Kidney (tissue), 13 donors: ENCODE measurements at regions not wholly inside any gene's neighbourhood (a gene's known extent, or its start where the extent isn't known, plus 50 kb on each side); places are given as distances from the start of the nearest gene placed in this dataset.

ENCODE experiments used
- DNase-seq, 5 donors: peaks; one replicate each; pipeline ENCODE4 v3.0.0-alpha.2; 2013 to 2020
- FAIRE-seq: peaks from 2 replicates; lab custom pipeline; 2012; peaks lifted over from hg19 to GRCh38; lab: Jason Lieb, UNC
- H3K27ac ChIP-seq, 2 donors: one replicate each; pipeline ENCODE4 v1.7.0; 2013; ENCODE audit warnings: low read depth in 2 of 2, low read length in 2 of 2, inconsistent platforms in 1 of 2
- H3K27me3 ChIP-seq: one replicate; pipeline ENCODE4 v1.7.1; 2013; ENCODE audit warnings: low read length, inconsistent platforms; ENCODE audit not compliant: control insufficient read depth, insufficient read depth
- H3K36me3 ChIP-seq, 3 donors: one replicate each; pipeline versions ENCODE4 v1.7.0 to v1.7.1; 2013; ENCODE audit warnings: low read length in 3 of 3, control low read depth in 1 of 3, inconsistent platforms in 1 of 3; ENCODE audit not compliant: insufficient read depth in 3 of 3, control insufficient read depth in 2 of 3
- H3K4me1 ChIP-seq, 3 donors: one replicate each; pipeline versions ENCODE4 v1.7.0 to v1.7.1; 2013; ENCODE audit warnings: low read length in 3 of 3, inconsistent platforms in 1 of 3, low read depth in 1 of 3; ENCODE audit not compliant: control insufficient read depth in 2 of 3, insufficient read depth in 2 of 3
- H3K4me3 ChIP-seq, 3 donors: one replicate each; pipeline versions ENCODE4 v1.7.0 to v1.8.1; 2013; ENCODE audit warnings: low read length in 3 of 3, control low read depth in 1 of 3, inconsistent platforms in 1 of 3
- H3K9ac ChIP-seq, 3 donors: one replicate each; pipeline versions ENCODE4 v1.7.0 to v1.7.1; 2013; ENCODE audit warnings: low read length in 3 of 3, control low read depth in 1 of 3, inconsistent platforms in 1 of 3
- H3K9me3 ChIP-seq, 3 donors: one replicate each; pipeline versions ENCODE4 v1.7.0 to v1.7.1; 2013; ENCODE audit warnings: low read length in 3 of 3, control low read depth in 1 of 3, inconsistent platforms in 1 of 3; ENCODE audit not compliant: control insufficient read depth in 2 of 3, insufficient read depth in 1 of 3
- intact Hi-C: fragments of 100-400 bp; cut with DNase I; formaldehyde crosslinking; loops from one replicate; pipeline ENCODE4 v1.11.1; 2022
- TF ChIP-seq, protein P1 (sequence below): IDR thresholded peaks from 3 replicates; pipeline ENCODE4 v1.5.1; 2012; ENCODE audit warnings: mild to moderate bottlenecking, moderate library complexity, borderline replicate concordance; ENCODE audit not compliant: insufficient read depth; ENCODE audit errors: extremely low read depth
- donor health status: control.
- donor health status: control.
- donor health status: control.
- donor health status: control.
- donor health status: control.
- donor health status: DM: yes; HTN: yes; CAD: no.
- donor health status: Normal renal cell carcinoma (clear cell type).

DNA sequence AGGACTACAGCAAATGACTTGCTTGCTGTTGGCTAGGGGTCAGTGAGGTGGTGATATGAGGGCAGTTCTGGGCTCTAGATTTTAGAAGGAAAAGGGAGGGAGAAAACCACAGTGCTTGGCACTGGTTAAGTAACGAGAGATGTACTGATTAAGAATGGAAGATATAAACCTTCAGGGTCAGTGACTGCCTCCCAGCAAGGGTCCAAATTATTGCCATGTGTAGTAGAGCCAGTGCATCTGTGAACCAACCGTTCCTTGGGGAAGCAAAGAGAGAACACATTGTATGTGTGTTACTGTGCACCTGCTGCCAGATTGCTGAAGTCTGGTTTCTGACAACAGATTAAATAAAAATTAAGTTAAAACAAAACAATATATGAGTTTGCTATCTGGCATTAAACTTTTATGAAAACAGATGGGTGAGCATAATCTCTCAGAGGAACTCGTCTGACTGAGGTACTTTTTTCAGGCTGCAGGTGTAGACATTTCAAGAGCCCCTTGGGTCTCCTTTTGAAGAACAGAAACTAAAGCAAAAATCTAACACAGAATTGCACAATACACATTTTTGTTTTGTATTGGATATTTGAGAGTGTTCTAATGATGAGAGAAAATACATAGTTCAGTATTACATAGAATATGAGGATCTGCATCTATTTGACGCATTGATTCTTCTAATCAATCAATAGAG, 1120.6 kb downstream of the SORCS3 start:
- intact Hi-C loops: no loop called here
- Histone ChIP-seq H3K4me3 (no peak overlapping the region), H3K27ac (no peak overlapping the region), H3K27me3 (no peaks in the 10 kb centered on the region), H3K4me1 (no peaks in the 10 kb centered on the region), H3K9ac (no peak overlapping the region), H3K9me3 (no peaks in the 10 kb centered on the region), H3K36me3 (no peaks in the 10 kb centered on the region)
- TF ChIP-seq, protein P1, sequence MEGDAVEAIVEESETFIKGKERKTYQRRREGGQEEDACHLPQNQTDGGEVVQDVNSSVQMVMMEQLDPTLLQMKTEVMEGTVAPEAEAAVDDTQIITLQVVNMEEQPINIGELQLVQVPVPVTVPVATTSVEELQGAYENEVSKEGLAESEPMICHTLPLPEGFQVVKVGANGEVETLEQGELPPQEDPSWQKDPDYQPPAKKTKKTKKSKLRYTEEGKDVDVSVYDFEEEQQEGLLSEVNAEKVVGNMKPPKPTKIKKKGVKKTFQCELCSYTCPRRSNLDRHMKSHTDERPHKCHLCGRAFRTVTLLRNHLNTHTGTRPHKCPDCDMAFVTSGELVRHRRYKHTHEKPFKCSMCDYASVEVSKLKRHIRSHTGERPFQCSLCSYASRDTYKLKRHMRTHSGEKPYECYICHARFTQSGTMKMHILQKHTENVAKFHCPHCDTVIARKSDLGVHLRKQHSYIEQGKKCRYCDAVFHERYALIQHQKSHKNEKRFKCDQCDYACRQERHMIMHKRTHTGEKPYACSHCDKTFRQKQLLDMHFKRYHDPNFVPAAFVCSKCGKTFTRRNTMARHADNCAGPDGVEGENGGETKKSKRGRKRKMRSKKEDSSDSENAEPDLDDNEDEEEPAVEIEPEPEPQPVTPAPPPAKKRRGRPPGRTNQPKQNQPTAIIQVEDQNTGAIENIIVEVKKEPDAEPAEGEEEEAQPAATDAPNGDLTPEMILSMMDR: no peak
- FAIRE-seq: no peak
- no peak for DNase-seq

DNA sequence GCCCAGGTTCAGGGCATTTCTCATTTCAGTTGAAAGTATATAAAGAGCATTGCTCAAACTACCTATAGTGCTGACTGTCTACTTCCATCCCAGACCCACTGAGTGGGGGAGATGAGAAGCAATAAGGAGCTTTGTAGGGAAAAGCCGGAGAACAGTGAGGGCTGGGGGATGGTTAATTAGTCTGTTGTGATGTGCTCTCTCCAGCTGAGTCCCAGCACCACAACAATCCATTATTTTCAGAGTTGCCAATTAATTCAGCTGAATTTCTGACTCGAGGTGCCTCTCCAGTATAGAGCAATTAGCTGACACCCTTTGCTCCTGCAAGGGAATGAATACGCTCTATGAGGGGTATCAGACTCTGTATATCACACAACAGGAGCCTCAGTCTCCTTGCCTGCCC, 1118.6 kb downstream of the SORCS3 start:
- Histone ChIP-seq H3K27ac (no peak overlapping the region), H3K9me3 (no peaks in the 10 kb centered on the region)

DNA sequence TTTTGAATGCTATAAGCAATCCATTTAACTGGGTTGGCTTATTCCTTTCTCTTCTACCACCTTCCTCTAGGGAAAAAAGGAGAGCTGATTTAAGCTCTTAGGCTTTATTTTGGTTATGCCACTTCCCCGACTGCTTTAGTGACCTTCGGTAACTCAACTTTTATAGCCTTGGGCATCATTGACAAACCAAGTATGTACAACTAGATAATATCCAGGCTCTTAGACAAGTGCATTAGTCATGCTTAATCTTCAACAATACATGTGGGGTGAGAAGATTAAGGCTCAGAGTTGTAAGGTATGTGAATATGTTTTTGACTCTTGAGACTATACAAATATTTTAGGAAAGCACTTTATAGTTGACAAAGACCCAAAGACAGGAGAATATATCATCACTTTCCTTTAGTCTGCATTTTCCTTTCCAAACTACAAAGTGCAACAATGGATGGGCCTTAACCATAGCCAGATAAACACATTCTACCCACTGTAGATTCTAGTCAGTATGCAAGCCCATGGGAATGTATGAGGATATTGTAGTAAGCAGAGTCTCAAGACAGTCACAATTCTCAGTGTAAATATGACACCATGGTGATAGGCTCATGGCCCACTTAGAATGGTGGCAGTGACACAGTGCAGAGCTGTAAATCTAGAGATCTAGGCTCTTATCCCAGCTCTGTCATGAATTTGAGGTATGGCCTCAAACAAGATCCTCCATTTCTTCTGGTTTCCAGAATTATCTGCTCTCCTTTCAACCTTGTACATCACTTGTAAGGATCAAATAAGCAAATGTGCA, 1117.3 kb downstream of the SORCS3 start:
- Histone ChIP-seq H3K9me3 (no peaks in the 10 kb centered on the region), H3K9ac (no peak overlapping the region), H3K27ac (no peak overlapping the region), H3K27me3 (no peaks in the 10 kb centered on the region), H3K36me3 (no peaks in the 10 kb centered on the region), H3K4me1 (no peaks in the 10 kb centered on the region), H3K4me3 (no peak overlapping the region)
- intact Hi-C loops: no loop called here
- FAIRE-seq (no peak), DNase-seq (no peak)
- TF ChIP-seq, protein P1: no peak

More for the DNA sequence above, 1118.6 kb downstream of the SORCS3 start:
- TF ChIP-seq, protein P1: no peak
- Histone ChIP-seq H3K4me1 (no peaks in the 10 kb centered on the region), H3K9ac (no peak overlapping the region), H3K36me3 (no peaks in the 10 kb centered on the region), H3K4me3 (no peak overlapping the region), H3K27me3 (no peaks in the 10 kb centered on the region)
- DNase-seq (no peak), FAIRE-seq (no peak)
- intact Hi-C loops: no loop called here
